GM10266 (cell line): ENCODE measurements at regions not wholly inside any gene's neighbourhood (a gene's known extent, or its start where the extent isn't known, plus 50 kb on each side); places are given as distances from the start of the nearest gene placed in this dataset.

Experiments
- DNase-seq: peaks from one replicate; pipeline ENCODE4 v3.0.0; 2012; ENCODE audit errors: extremely low spot score
- CTCF ChIP-seq: IDR thresholded peaks from 2 replicates; pipeline ENCODE4 v1.5.1; 2012; ENCODE audit warnings: mild to moderate bottlenecking, low read depth; ENCODE audit not compliant: control insufficient read depth, insufficient read depth; ENCODE audit errors: missing control alignments

- TF ChIP-seq CTCF: no peak
- no peak for DNase-seq
Measured at GRCh38 chr2:48105848-48106247, 199.6 kb upstream of the FBXO11 start.

- DNase-seq: no peak
- no peak for TF ChIP-seq CTCF
Measured at GRCh38 chr2:48107326-48107925, 201.1 kb upstream of the FBXO11 start.

GRCh38 chr2:48108455-48108854 is 202.2 kb upstream of the FBXO11 start:
- TF ChIP-seq CTCF: no peak

GRCh38 chr2:48109491-48110204 is 203.3 kb upstream of the FBXO11 start:
- DNase-seq: no peak
- TF ChIP-seq CTCF: no peak

More at GRCh38 chr2:48108455-48108854, 202.2 kb upstream of the FBXO11 start:
- no peak for DNase-seq

- no peak for DNase-seq
- no peak for TF ChIP-seq CTCF
Measured at GRCh38 chr2:48110492-48110891, 204.0 kb upstream of the FOXN2 start.

- no peak for DNase-seq
- no peak for TF ChIP-seq CTCF
Measured at GRCh38 chr2:48112911-48113680, 201.4 kb upstream of the FOXN2 start.
